OCI-LY1 (cell line): ENCODE measurements at regions not wholly inside any gene's neighbourhood (a gene's known extent, or its start where the extent isn't known, plus 50 kb on each side); places are given as distances from the start of the nearest gene placed in this dataset.
"Not testable (repeated sequence)": the region's sequence is repeated elsewhere in the genome, so short reads cannot be mapped to it uniquely, and the experiment has no call there.

Experiments
- H2AFZ ChIP-seq: fragments of 200-600 bp; sonication (generic), shearing (Covaris generic); 2 replicates; pipeline ENCODE4 v1.6.0; 2014; ENCODE audit warnings: antibody characterized with exemption, mild to moderate bottlenecking, low read length
- H3F3A ChIP-seq: fragments of 200-600 bp; sonication (generic), shearing (Covaris generic); 2 replicates; pipeline ENCODE4 v1.6.0; 2014; ENCODE audit warnings: mild to moderate bottlenecking, antibody characterized with exemption, low read length, moderate library complexity; ENCODE audit not compliant: insufficient read depth
- H3K27ac ChIP-seq: fragments of 200-600 bp; sonication (generic); 2 replicates; pipeline ENCODE4 v1.5.1; 2014; ENCODE audit warnings: low read length, mixed run types, mild to moderate bottlenecking, low read depth; ENCODE audit not compliant: poor library complexity, severe bottlenecking
- H3K27me3 ChIP-seq: fragments of 200-600 bp; sonication (generic); 2 replicates; pipeline ENCODE4 v1.6.0; 2014; ENCODE audit warnings: antibody characterized with exemption, mild to moderate bottlenecking, low read length, moderate library complexity; ENCODE audit not compliant: insufficient read depth
- H3K36me3 ChIP-seq: fragments of 200-600 bp; sonication (generic); 2 replicates; pipeline ENCODE4 v1.6.1; 2014; ENCODE audit warnings: mild to moderate bottlenecking, antibody characterized with exemption, low read length, moderate library complexity, mixed read lengths; ENCODE audit not compliant: insufficient read depth
- H3K4me1 ChIP-seq: fragments of 200-600 bp; sonication (generic); 2 replicates; pipeline ENCODE4 v1.5.1; 2014; ENCODE audit warnings: mild to moderate bottlenecking, low read length, moderate library complexity; ENCODE audit not compliant: insufficient read depth, severe bottlenecking
- H3K4me2 ChIP-seq: fragments of 200-600 bp; sonication (generic), shearing (Covaris generic); 2 replicates; pipeline ENCODE4 v1.6.1; 2014; ENCODE audit warnings: low read length
- H3K4me3 ChIP-seq: fragments of 200-600 bp; sonication (generic); 2 replicates; pipeline ENCODE4 v1.5.1; 2014; ENCODE audit warnings: low read length, low read depth, mild to moderate bottlenecking, mixed read lengths; ENCODE audit not compliant: poor library complexity, severe bottlenecking
- H3K79me2 ChIP-seq: fragments of 200-600 bp; shearing (Covaris generic); 2 replicates; pipeline ENCODE4 v1.6.1; 2016; ENCODE audit warnings: mixed run types, low read length, mixed read lengths; ENCODE audit not compliant: insufficient read depth
- H3K9ac ChIP-seq: fragments of 200-600 bp; sonication (generic), shearing (Covaris generic); 2 replicates; pipeline ENCODE4 v1.6.1; 2014; ENCODE audit warnings: mild to moderate bottlenecking, low read length, mixed read lengths
- H3K9me2 ChIP-seq: fragments of 200-600 bp; sonication (generic), shearing (Covaris generic); 2 replicates; pipeline ENCODE4 v1.6.1; 2014; ENCODE audit warnings: low read depth, mild to moderate bottlenecking, low read length, mixed read lengths
- H3K9me3 ChIP-seq: fragments of 200-600 bp; shearing (Covaris generic); 2 replicates; pipeline ENCODE4 v1.6.1; 2014; ENCODE audit warnings: low read length, mixed read lengths
- H4K20me1 ChIP-seq: fragments of 200-600 bp; sonication (generic), shearing (Covaris generic); 2 replicates; pipeline ENCODE4 v1.6.0; 2016; ENCODE audit warnings: mild to moderate bottlenecking, low read length; ENCODE audit not compliant: insufficient read depth
- CTCF ChIP-seq: fragments of 200-600 bp; sonication (generic), shearing (Covaris generic); IDR thresholded peaks from 2 replicates; pipeline ENCODE4 v1.5.1; 2017; ENCODE audit warnings: mild to moderate bottlenecking, antibody characterized with exemption, low read length, moderate library complexity, mixed read lengths
- EZH2 ChIP-seq: fragments of 200-600 bp; sonication (generic), shearing (Covaris generic); IDR thresholded peaks from 2 replicates; pipeline ENCODE4 v1.8.0; 2017; ENCODE audit warnings: borderline replicate concordance, mixed run types, mild to moderate bottlenecking, antibody characterized with exemption, low read length, moderate library complexity, mixed read lengths

GRCh38 chr16:75833385-75833784, 107.1 kb upstream of the CPHXL start:
- not testable (repeated sequence) for H3K4me2 ChIP-seq, H3K9ac ChIP-seq, H3K79me2 ChIP-seq, H3K36me3 ChIP-seq, H2AFZ ChIP-seq, H3F3A ChIP-seq, H3K9me3 ChIP-seq, H3K27ac ChIP-seq, H4K20me1 ChIP-seq, H3K4me1 ChIP-seq, H3K27me3 ChIP-seq, H3K4me3 ChIP-seq, H3K9me2 ChIP-seq

DNA sequence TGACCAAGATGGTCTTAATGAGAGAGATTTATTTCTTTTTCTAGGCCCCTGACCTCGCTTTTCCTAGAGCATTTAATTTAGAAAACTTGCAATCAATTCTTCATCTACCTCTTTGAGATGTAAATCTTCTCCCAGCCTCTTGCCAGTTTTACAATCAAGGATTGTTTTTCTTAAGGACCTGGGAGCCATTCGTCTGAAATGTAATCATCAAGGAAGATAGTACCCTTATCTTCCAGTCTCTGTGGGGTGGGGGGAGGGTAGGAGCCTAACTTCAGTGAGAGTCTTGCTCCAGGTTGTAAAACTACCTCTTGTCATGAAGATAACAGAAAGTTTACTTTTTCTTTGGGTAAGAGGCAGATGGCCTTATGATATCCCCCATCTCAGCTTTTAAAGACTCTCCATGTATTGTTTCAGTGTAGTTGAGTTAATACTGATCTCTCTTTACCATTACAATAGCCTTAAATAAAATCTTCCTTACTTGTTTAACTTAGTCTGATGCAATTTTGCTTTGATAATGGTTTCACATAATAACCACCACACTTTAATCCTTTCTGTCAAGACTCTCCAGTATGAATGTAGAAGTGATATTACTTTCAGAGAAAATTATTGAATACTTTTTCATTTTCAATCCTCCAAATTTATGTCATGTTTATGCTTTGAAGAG, 110.2 kb upstream of the CPHXL start:
- no peaks in the 10 kb centered on the region for H3K79me2 ChIP-seq
- H3K4me1 ChIP-seq, result no peaks in the 10 kb centered on the region
- no peaks in the 10 kb centered on the region for H3K36me3 ChIP-seq
- H3K27ac ChIP-seq, result no peak overlapping the region
- no peak overlapping the region for H3K4me2 ChIP-seq
- no peaks in the 10 kb centered on the region for H3F3A ChIP-seq
- no peaks in the 10 kb centered on the region for H4K20me1 ChIP-seq
- no peaks in the 10 kb centered on the region for H3K27me3 ChIP-seq
- H2AFZ ChIP-seq, result no peak overlapping the region
- no peak overlapping the region for H3K9ac ChIP-seq
- H3K9me2 ChIP-seq, result no peaks in the 10 kb centered on the region
- H3K9me3 ChIP-seq, result no peaks in the 10 kb centered on the region
- H3K4me3 ChIP-seq, result no peak overlapping the region
- TF ChIP-seq CTCF (no peak), EZH2 (no peak)

GRCh38 chr16:75837264-75837663, 111.0 kb upstream of the CPHXL start:
- Histone ChIP-seq H3K4me3 (no peak overlapping the region), H3K9me2 (no peaks in the 10 kb centered on the region), H3K27me3 (no peaks in the 10 kb centered on the region), H3K9ac (no peak overlapping the region), H4K20me1 (no peaks in the 10 kb centered on the region), H3K4me1 (no peaks in the 10 kb centered on the region), H3K27ac (no peak overlapping the region), H3K36me3 (no peaks in the 10 kb centered on the region), H3K4me2 (no peak overlapping the region), H3F3A (no peaks in the 10 kb centered on the region), H3K79me2 (no peaks in the 10 kb centered on the region), H3K9me3 (no peaks in the 10 kb centered on the region), H2AFZ (no peak overlapping the region)
- TF ChIP-seq EZH2 (no peak), CTCF (no peak)

DNA sequence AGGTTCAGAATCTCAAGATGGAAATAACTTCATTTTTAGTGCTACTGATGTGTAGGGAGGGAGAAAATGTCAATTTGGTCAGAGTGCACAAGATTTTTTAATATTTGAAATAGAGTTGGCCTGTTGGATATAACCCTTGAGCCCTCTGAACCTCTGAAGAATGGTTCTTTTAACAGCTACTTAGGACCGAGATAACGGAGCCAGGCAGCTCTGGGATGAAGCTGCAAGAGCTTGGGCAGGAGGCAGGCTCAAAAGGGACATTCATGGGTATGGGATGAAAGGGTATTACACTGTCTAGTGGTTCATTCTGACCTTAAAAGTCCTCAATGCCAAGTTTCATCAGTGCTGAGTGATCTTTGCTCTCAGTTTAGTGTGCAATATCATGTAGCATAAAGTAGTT, 111.4 kb upstream of the CPHXL start:
- Histone ChIP-seq H3K9me3 (no peaks in the 10 kb centered on the region), H3K9me2 (no peaks in the 10 kb centered on the region), H3K4me2 (no peak overlapping the region), H2AFZ (no peak overlapping the region), H3K79me2 (no peaks in the 10 kb centered on the region), H3K9ac (no peak overlapping the region), H3K27me3 (no peaks in the 10 kb centered on the region), H3K4me1 (no peaks in the 10 kb centered on the region), H3K27ac (no peak overlapping the region), H4K20me1 (no peaks in the 10 kb centered on the region), H3F3A (no peaks in the 10 kb centered on the region), H3K36me3 (no peaks in the 10 kb centered on the region), H3K4me3 (no peak overlapping the region)
- no peak for TF ChIP-seq EZH2
- TF ChIP-seq CTCF, result no peak
